CD4-positive, alpha-beta T cell (primary cell): ENCODE measurements at regions not wholly inside any gene's neighbourhood (a gene's known extent, or its start where the extent isn't known, plus 50 kb on each side); places are given as distances from the start of the nearest gene placed in this dataset.

ENCODE experiments used
- ATAC-seq: fragments of 200-7000 bp; cut with Tn5 transposase; one replicate; pipeline ENCODE4 v1.10.0; 2022; ENCODE audit warnings: mild to moderate bottlenecking; ENCODE audit not compliant: poor library complexity
- CTCF ChIA-PET: fragments of 350-600 bp; sonication (Branson Sonifier 250); formaldehyde crosslinking; loops from one replicate; lab custom pipeline; 2021; ENCODE audit warnings: antibody characterized with exemption, inconsistent platforms; lab: Charles Lee
- POLR2A ChIA-PET: fragments of 350-600 bp; sonication (Branson Sonifier 250); formaldehyde crosslinking; loops from one replicate; lab custom pipeline; 2021; ENCODE audit warnings: antibody characterized with exemption, inconsistent platforms; lab: Charles Lee
- DNase-seq, 14 experiments: peaks; one replicate each; pipeline ENCODE4 v3.0.0-alpha.2; 2013 to 2020; ENCODE audit warnings: mixed read lengths in 2 of 14
- H3K27ac ChIP-seq, 2 donors: one replicate each; pipeline versions ENCODE4 v1.5.1 to v1.7.0; 2013; ENCODE audit warnings: low read length in 2 of 2, low read depth in 1 of 2, mild to moderate bottlenecking in 1 of 2
- H3K27me3 ChIP-seq, 2 experiments: 1 replicate in 1 of 2; 2 replicates in 1 of 2; pipeline versions ENCODE4 v1.6.1 to v1.7.0; 2013; ENCODE audit warnings: low read length in 2 of 2, control low read depth in 1 of 2, mild to moderate bottlenecking in 1 of 2, moderate library complexity in 1 of 2; ENCODE audit not compliant: insufficient read depth in 2 of 2, control insufficient read depth in 1 of 2
- H3K36me3 ChIP-seq: one replicate; pipeline ENCODE4 v1.6.1; 2013; ENCODE audit warnings: low read length, control low read depth; ENCODE audit not compliant: insufficient read depth
- H3K4me1 ChIP-seq: one replicate; pipeline ENCODE4 v1.6.1; 2013; ENCODE audit warnings: low read length, control low read depth; ENCODE audit not compliant: insufficient read depth
- H3K4me3 ChIP-seq: one replicate; pipeline ENCODE4 v1.5.1; 2013; ENCODE audit warnings: mild to moderate bottlenecking, low read length, moderate library complexity
- H3K9me3 ChIP-seq, 2 experiments: 1 replicate in 1 of 2; 2 replicates in 1 of 2; pipeline versions ENCODE4 v1.6.1 to v1.7.0; 2013; ENCODE audit warnings: low read length in 2 of 2, mild to moderate bottlenecking in 2 of 2, control low read depth in 1 of 2, moderate library complexity in 1 of 2; ENCODE audit not compliant: control insufficient read depth in 1 of 2, insufficient read depth in 1 of 2
- H3K27ac Mint-ChIP-seq: one replicate; pipeline ENCODE4 v1.8.0; 2020; ENCODE audit warnings: mixed read lengths
- H3K27me3 Mint-ChIP-seq: one replicate; pipeline ENCODE4 v1.8.0; 2021; ENCODE audit warnings: mixed read lengths
- H3K36me3 Mint-ChIP-seq: one replicate; pipeline ENCODE4 v1.8.0; 2021; ENCODE audit warnings: low read depth, mixed read lengths
- H3K4me1 Mint-ChIP-seq: one replicate; pipeline ENCODE4 v1.8.0; 2021; ENCODE audit warnings: low read depth, mixed read lengths
- H3K4me3 Mint-ChIP-seq: one replicate; pipeline ENCODE4 v1.8.0; 2020; ENCODE audit warnings: mild to moderate bottlenecking, mixed read lengths
- H3K9me3 Mint-ChIP-seq: one replicate; pipeline ENCODE4 v1.8.0; 2020; ENCODE audit warnings: mixed read lengths
- intact Hi-C, 2 experiments: fragments of 100-400 bp; cut with DNase I in 1 of 2; cut with micrococcal nuclease in 1 of 2; formaldehyde crosslinking; loops; one replicate each; pipeline versions ENCODE4 v1.15.1 to v1.9.0; 2023 to 2025; cut with DNase I, micrococcal nuclease
- TF ChIP-seq, protein P1 (sequence below): fragments of 200-600 bp; IDR thresholded peaks from one replicate; pipeline ENCODE4 v1.8.0; 2022; ENCODE audit warnings: antibody characterized with exemption, mild to moderate bottlenecking

DNA sequence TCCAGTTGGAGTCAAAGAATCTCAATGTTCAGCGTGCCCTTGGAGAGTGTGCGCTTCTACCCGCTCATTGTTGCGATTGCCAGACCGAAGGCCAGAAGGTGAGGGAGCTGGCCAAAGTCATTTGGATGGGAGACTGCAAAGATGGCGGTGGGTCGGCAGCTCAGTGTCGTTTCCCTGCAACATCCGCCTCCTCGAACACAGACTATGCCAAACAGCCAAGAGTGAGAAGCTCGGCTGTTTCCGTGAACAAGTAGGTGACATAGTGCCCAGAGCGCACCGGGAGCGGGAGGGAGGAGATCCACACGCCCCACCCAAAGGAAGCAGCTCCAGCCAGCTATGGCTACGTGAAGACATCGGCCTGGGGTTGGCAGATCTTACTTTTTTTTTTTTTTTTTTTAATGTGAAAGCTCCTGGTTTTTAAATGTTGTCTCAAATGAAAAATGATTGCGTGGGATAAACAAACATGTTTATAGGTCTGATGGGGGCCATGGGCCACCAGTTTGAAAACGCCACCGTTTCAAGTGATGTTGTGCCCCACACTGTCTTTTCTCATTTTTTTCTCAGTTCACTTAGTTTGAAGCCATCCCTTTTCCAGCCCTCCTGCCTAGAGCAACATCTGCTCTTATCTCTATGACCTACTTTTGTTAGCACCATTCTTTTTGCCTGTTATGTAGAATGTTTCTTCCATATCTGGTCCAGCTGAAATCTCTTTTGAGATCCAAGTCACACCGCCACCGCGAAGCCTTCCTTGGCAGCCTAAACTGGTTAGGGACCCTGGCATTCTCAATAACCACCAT lies 682.4 kb downstream of the RNF144A start:
- peaks cover 3% of the 10 kb centered on the region for H3K9me3 Mint-ChIP-seq
- Histone ChIP-seq H3K9me3 (no peaks in the 10 kb centered on the region), H3K27ac (no peak overlapping the region), H3K27me3 (no peaks in the 10 kb centered on the region), H3K36me3 (no peaks in the 10 kb centered on the region), H3K4me1 (no peaks in the 10 kb centered on the region), H3K4me3 (no peak overlapping the region)
- no peaks in the 10 kb centered on the region for H3K4me1 Mint-ChIP-seq
- ChIA-PET POLR2A (interaction anchor here (1.5 kb wide), 1 partner anchor 32 kb away, joined by 3 read pairs; no protein-coding TSS in a partner anchor), CTCF (no interaction called here)
- TF ChIP-seq, protein P1, sequence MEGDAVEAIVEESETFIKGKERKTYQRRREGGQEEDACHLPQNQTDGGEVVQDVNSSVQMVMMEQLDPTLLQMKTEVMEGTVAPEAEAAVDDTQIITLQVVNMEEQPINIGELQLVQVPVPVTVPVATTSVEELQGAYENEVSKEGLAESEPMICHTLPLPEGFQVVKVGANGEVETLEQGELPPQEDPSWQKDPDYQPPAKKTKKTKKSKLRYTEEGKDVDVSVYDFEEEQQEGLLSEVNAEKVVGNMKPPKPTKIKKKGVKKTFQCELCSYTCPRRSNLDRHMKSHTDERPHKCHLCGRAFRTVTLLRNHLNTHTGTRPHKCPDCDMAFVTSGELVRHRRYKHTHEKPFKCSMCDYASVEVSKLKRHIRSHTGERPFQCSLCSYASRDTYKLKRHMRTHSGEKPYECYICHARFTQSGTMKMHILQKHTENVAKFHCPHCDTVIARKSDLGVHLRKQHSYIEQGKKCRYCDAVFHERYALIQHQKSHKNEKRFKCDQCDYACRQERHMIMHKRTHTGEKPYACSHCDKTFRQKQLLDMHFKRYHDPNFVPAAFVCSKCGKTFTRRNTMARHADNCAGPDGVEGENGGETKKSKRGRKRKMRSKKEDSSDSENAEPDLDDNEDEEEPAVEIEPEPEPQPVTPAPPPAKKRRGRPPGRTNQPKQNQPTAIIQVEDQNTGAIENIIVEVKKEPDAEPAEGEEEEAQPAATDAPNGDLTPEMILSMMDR, result no peak
- no peak for ATAC-seq
- DNase-seq, result no peak
- no peak overlapping the region for H3K27ac Mint-ChIP-seq
- intact Hi-C loops, result loop anchor here in 1 of 2 experiments (10.0 kb wide), 1 partner anchor 1085 kb away; the partner anchor contains the start of gene ID2
- no peak overlapping the region for H3K4me3 Mint-ChIP-seq
- no peaks in the 10 kb centered on the region for H3K27me3 Mint-ChIP-seq
- H3K36me3 Mint-ChIP-seq, result no peaks in the 10 kb centered on the region

DNA sequence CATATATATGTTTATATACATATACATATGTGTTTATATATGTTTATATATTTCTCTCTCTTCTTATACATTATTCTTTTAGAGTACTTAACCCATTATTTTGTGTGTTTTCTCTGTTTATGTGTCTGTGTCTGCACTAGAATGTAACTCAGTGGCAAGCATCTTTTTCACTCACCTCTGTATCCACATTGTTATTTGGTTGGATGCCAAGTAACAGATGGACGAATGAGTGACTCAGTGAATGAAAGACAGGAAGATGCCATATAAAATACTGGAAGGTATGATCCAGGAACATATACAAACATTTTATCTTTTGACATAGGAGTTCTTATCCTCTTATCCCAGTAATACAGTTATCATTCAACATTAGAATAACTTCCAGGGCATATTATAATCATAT lies 684.8 kb downstream of the RNF144A start:
- intact Hi-C loops, result no loop called here
- no peak overlapping the region for H3K27ac ChIP-seq
- TF ChIP-seq, protein P1, result no peak
- POLR2A ChIA-PET, result no interaction called here
- H3K27me3 Mint-ChIP-seq, result no peaks in the 10 kb centered on the region
- H3K9me3 Mint-ChIP-seq, result peaks cover 3% of the 10 kb centered on the region
- H3K27ac Mint-ChIP-seq, result no peak overlapping the region
- H3K36me3 Mint-ChIP-seq, result no peaks in the 10 kb centered on the region
- no peaks in the 10 kb centered on the region for H3K4me1 ChIP-seq
- H3K9me3 ChIP-seq, result no peaks in the 10 kb centered on the region
- no peak for DNase-seq
- ATAC-seq, result no peak
- no peak overlapping the region for H3K4me3 ChIP-seq
- no peaks in the 10 kb centered on the region for H3K4me1 Mint-ChIP-seq
- H3K4me3 Mint-ChIP-seq, result no peak overlapping the region
- CTCF ChIA-PET, result no interaction called here
- no peaks in the 10 kb centered on the region for H3K36me3 ChIP-seq
- no peaks in the 10 kb centered on the region for H3K27me3 ChIP-seq

DNA sequence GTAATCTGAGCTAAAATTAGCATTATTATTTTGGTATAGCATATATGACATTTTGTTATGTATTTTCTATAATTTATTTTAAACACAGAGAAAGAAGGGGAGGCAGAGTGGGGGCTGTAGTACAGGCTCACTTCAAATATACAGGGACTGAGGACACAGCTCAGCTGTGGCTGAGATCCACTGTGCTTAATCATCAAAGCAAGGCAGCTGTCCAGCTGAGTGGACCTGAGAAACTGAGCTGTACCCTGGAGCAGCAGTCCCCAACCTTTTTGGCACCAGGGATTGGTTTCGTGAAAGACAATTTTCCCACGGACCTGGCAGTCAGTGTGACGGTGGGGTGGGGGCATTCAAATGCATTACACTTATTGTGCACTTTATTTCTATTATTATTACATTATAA lies 687.2 kb downstream of the RNF144A start:
- TF ChIP-seq, protein P1, result no peak
- H3K4me3 Mint-ChIP-seq, result no peak overlapping the region
- no peak for DNase-seq
- ATAC-seq, result no peak
- no peaks in the 10 kb centered on the region for H3K27me3 Mint-ChIP-seq
- Histone ChIP-seq H3K27ac (no peak overlapping the region), H3K27me3 (no peaks in the 10 kb centered on the region), H3K9me3 (no peaks in the 10 kb centered on the region), H3K4me3 (no peak overlapping the region), H3K36me3 (no peaks in the 10 kb centered on the region), H3K4me1 (no peaks in the 10 kb centered on the region)
- H3K36me3 Mint-ChIP-seq, result no peaks in the 10 kb centered on the region
- ChIA-PET CTCF (no interaction called here), POLR2A (no interaction called here)
- intact Hi-C loops, result no loop called here
- H3K4me1 Mint-ChIP-seq, result no peaks in the 10 kb centered on the region
- H3K9me3 Mint-ChIP-seq, result peaks cover 3% of the 10 kb centered on the region
- no peak overlapping the region for H3K27ac Mint-ChIP-seq
